OCI-LY1 (cell line): ENCODE measurements at regions not wholly inside any gene's neighbourhood (a gene's known extent, or its start where the extent isn't known, plus 50 kb on each side); places are given as distances from the start of the nearest gene placed in this dataset.

Experiments used
- H2AFZ ChIP-seq: fragments of 200-600 bp; sonication (generic), shearing (Covaris generic); 2 replicates; pipeline ENCODE4 v1.6.0; 2014; ENCODE audit warnings: antibody characterized with exemption, mild to moderate bottlenecking, low read length
- H3F3A ChIP-seq: fragments of 200-600 bp; sonication (generic), shearing (Covaris generic); 2 replicates; pipeline ENCODE4 v1.6.0; 2014; ENCODE audit warnings: mild to moderate bottlenecking, antibody characterized with exemption, low read length, moderate library complexity; ENCODE audit not compliant: insufficient read depth
- H3K27ac ChIP-seq: fragments of 200-600 bp; sonication (generic); 2 replicates; pipeline ENCODE4 v1.5.1; 2014; ENCODE audit warnings: low read length, mixed run types, mild to moderate bottlenecking, low read depth; ENCODE audit not compliant: poor library complexity, severe bottlenecking
- H3K27me3 ChIP-seq: fragments of 200-600 bp; sonication (generic); 2 replicates; pipeline ENCODE4 v1.6.0; 2014; ENCODE audit warnings: antibody characterized with exemption, mild to moderate bottlenecking, low read length, moderate library complexity; ENCODE audit not compliant: insufficient read depth
- H3K36me3 ChIP-seq: fragments of 200-600 bp; sonication (generic); 2 replicates; pipeline ENCODE4 v1.6.1; 2014; ENCODE audit warnings: mild to moderate bottlenecking, antibody characterized with exemption, low read length, moderate library complexity, mixed read lengths; ENCODE audit not compliant: insufficient read depth
- H3K4me1 ChIP-seq: fragments of 200-600 bp; sonication (generic); 2 replicates; pipeline ENCODE4 v1.5.1; 2014; ENCODE audit warnings: mild to moderate bottlenecking, low read length, moderate library complexity; ENCODE audit not compliant: insufficient read depth, severe bottlenecking
- H3K4me2 ChIP-seq: fragments of 200-600 bp; sonication (generic), shearing (Covaris generic); 2 replicates; pipeline ENCODE4 v1.6.1; 2014; ENCODE audit warnings: low read length
- H3K4me3 ChIP-seq: fragments of 200-600 bp; sonication (generic); 2 replicates; pipeline ENCODE4 v1.5.1; 2014; ENCODE audit warnings: low read length, low read depth, mild to moderate bottlenecking, mixed read lengths; ENCODE audit not compliant: poor library complexity, severe bottlenecking
- H3K79me2 ChIP-seq: fragments of 200-600 bp; shearing (Covaris generic); 2 replicates; pipeline ENCODE4 v1.6.1; 2016; ENCODE audit warnings: mixed run types, low read length, mixed read lengths; ENCODE audit not compliant: insufficient read depth
- H3K9ac ChIP-seq: fragments of 200-600 bp; sonication (generic), shearing (Covaris generic); 2 replicates; pipeline ENCODE4 v1.6.1; 2014; ENCODE audit warnings: mild to moderate bottlenecking, low read length, mixed read lengths
- H3K9me2 ChIP-seq: fragments of 200-600 bp; sonication (generic), shearing (Covaris generic); 2 replicates; pipeline ENCODE4 v1.6.1; 2014; ENCODE audit warnings: low read depth, mild to moderate bottlenecking, low read length, mixed read lengths
- H3K9me3 ChIP-seq: fragments of 200-600 bp; shearing (Covaris generic); 2 replicates; pipeline ENCODE4 v1.6.1; 2014; ENCODE audit warnings: low read length, mixed read lengths
- H4K20me1 ChIP-seq: fragments of 200-600 bp; sonication (generic), shearing (Covaris generic); 2 replicates; pipeline ENCODE4 v1.6.0; 2016; ENCODE audit warnings: mild to moderate bottlenecking, low read length; ENCODE audit not compliant: insufficient read depth
- CTCF ChIP-seq: fragments of 200-600 bp; sonication (generic), shearing (Covaris generic); IDR thresholded peaks from 2 replicates; pipeline ENCODE4 v1.5.1; 2017; ENCODE audit warnings: mild to moderate bottlenecking, antibody characterized with exemption, low read length, moderate library complexity, mixed read lengths
- EZH2 ChIP-seq: fragments of 200-600 bp; sonication (generic), shearing (Covaris generic); IDR thresholded peaks from 2 replicates; pipeline ENCODE4 v1.8.0; 2017; ENCODE audit warnings: borderline replicate concordance, mixed run types, mild to moderate bottlenecking, antibody characterized with exemption, low read length, moderate library complexity, mixed read lengths

GRCh38 chr11:119519796-119520195 is 96.8 kb upstream of the THY1 start:
- H3K4me3 ChIP-seq: no peak overlapping the region
- H3K4me2 ChIP-seq: no peak overlapping the region
- H3K27ac ChIP-seq: no peak overlapping the region
- H3K9me3 ChIP-seq: no peaks in the 10 kb centered on the region
- no peak overlapping the region for H2AFZ ChIP-seq
- H3K9ac ChIP-seq: no peak overlapping the region
- no peaks in the 10 kb centered on the region for H3K79me2 ChIP-seq
- H3K9me2 ChIP-seq: no peaks in the 10 kb centered on the region
- no peak for TF ChIP-seq CTCF
- TF ChIP-seq EZH2: no peak
- no peaks in the 10 kb centered on the region for H3F3A ChIP-seq
- no peaks in the 10 kb centered on the region for H3K4me1 ChIP-seq
- H3K27me3 ChIP-seq: no peaks in the 10 kb centered on the region
- no peaks in the 10 kb centered on the region for H3K36me3 ChIP-seq
- no peaks in the 10 kb centered on the region for H4K20me1 ChIP-seq

DNA sequence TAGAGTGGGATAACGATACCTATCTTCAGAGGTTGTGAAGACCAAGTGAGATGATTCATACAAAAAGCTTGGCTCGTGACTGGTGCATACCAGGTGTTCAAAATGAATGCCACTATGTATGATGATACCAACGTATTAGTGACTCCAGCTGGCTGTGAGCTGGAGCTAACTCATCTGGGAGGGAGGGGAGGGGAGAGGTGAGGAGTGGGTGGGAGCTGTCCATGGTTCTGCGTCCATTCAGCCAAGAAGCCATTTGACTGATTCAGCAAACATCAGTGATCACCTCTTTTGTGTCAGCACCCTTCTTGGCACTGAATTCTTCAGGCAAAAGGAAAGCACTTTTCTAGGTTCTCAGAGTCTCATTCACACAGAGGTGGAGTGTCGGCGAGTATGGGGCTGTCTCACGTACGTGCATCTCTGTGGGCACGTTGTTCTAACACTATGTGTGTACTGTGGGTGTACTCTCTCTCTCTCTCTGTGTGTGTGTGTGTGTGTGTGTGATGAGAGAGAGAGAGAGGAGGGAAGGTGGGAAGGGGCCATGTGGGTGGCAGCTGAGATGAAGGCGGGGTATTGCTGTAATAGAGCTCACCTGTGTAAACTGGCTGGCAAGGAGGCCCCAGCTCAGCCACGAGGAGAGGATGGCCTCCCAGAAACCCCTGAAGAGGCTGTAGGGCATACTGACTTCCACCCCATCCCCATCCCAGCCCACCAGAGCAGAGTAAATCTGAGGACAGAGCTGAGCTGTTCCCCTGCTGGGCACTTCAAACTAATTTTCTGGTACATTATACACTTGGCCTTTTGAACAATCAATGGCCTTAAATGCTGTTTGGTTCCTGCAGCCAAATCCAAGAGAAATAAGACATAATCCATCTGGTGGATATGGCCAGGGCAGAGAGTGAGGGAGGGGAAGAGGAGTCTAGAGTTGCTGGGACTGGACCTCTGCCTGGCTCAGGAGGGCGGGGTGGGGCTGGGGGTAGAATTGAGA is 96.1 kb upstream of the THY1 start:
- no peak overlapping the region for H3K4me2 ChIP-seq
- no peaks in the 10 kb centered on the region for H3K79me2 ChIP-seq
- no peaks in the 10 kb centered on the region for H3K36me3 ChIP-seq
- H3K9me3 ChIP-seq: no peaks in the 10 kb centered on the region
- H3K27me3 ChIP-seq: no peaks in the 10 kb centered on the region
- no peaks in the 10 kb centered on the region for H3K4me1 ChIP-seq
- H3K9ac ChIP-seq: no peak overlapping the region
- no peaks in the 10 kb centered on the region for H3F3A ChIP-seq
- no peak for TF ChIP-seq EZH2
- no peak for TF ChIP-seq CTCF
- no peak overlapping the region for H3K4me3 ChIP-seq
- H4K20me1 ChIP-seq: no peaks in the 10 kb centered on the region
- H3K9me2 ChIP-seq: no peaks in the 10 kb centered on the region
- H2AFZ ChIP-seq: no peak overlapping the region
- H3K27ac ChIP-seq: no peak overlapping the region

DNA sequence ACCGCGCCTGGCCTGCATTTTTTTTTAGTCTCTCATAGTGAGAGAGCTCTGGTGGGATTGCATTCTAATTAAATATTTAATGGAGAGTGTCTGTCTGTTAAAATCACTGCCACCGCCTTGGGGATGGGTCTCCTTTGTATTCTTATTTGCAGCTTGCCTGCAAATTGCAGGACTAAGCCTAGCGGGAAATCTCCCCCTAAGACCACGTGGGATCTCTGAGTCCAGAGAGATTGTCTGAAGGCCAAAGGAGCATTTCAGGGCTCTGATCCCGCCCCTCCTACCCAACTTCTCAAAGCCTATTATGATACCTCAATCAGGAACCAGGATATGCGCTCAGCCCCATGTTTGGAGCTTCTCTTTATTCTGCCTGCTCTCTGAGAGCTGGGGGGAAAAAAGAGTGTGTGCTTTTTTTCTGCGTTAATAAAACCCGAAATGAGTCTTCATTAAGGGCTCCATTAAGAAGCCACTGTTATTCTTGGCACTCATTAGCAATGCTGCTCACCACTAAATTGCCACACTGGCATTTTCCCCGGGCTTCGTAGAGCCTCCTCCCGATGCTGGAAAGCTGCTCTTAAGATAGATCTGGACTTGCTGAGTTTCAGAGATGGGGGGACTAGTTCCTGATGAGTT is 92.9 kb upstream of the THY1 start:
- no peak overlapping the region for H3K4me3 ChIP-seq
- no peak overlapping the region for H2AFZ ChIP-seq
- H3K79me2 ChIP-seq: no peaks in the 10 kb centered on the region
- no peaks in the 10 kb centered on the region for H3K4me1 ChIP-seq
- H3K9me2 ChIP-seq: no peaks in the 10 kb centered on the region
- TF ChIP-seq EZH2 (no peak), CTCF (no peak)
- H3K27me3 ChIP-seq: no peaks in the 10 kb centered on the region
- H3K36me3 ChIP-seq: no peaks in the 10 kb centered on the region
- no peaks in the 10 kb centered on the region for H3F3A ChIP-seq
- no peak overlapping the region for H3K27ac ChIP-seq
- H4K20me1 ChIP-seq: no peaks in the 10 kb centered on the region
- H3K4me2 ChIP-seq: no peak overlapping the region
- no peaks in the 10 kb centered on the region for H3K9me3 ChIP-seq
- no peak overlapping the region for H3K9ac ChIP-seq
